ENCODE measurements at regions not wholly inside any gene's neighbourhood (a gene's known extent, or its start where the extent isn't known, plus 50 kb on each side); places are given as distances from the start of the nearest gene placed in this dataset.

GRCh38 chr14:51533160-51533559 is 118.5 kb upstream of the FRMD6 start:
- H2AFZ ChIP-seq (ENCODE audit: low read length), result no peak overlapping the region
- DNase-seq (ENCODE audit: low read depth in 2 of 2), result peak in 1 of 2 donors; percentile 81
- H3K4me1 ChIP-seq (ENCODE audit: control insufficient read depth, extremely low read depth, insufficient read depth, low read length), result peaks cover 4% of the 10 kb centered on the region
- no peaks in the 10 kb centered on the region for H3K36me3 ChIP-seq (ENCODE audit: control insufficient read depth, insufficient read depth, low read length)
- no peaks in the 10 kb centered on the region for H3K27me3 ChIP-seq (ENCODE audit: control insufficient read depth, insufficient read depth, low read length)
- H3K4me2 ChIP-seq (ENCODE audit: extremely low read depth, insufficient read depth, low read length), result no peak overlapping the region
- no peak overlapping the region for H3K9ac ChIP-seq (ENCODE audit: insufficient read depth, low read length)
- no peak overlapping the region for H3K4me3 ChIP-seq (replicated peaks in 1 of 4; ENCODE audit: control extremely low read depth in 1 of 4, insufficient read depth in 1 of 4, low read depth in 3 of 4, low read length in 4 of 4)
- no peak for TF ChIP-seq EZH2 (IDR thresholded peaks at IDR 0.05; ENCODE audit: low read length, missing control alignments)
- TF ChIP-seq CTCF (conservative IDR thresholded peaks at IDR 0.05 in 1 of 2, IDR thresholded peaks at IDR 0.05 in 1 of 2; ENCODE audit: low read depth in 1 of 2, low read length in 2 of 2), result no peak
- no peaks in the 10 kb centered on the region for H3K79me2 ChIP-seq (ENCODE audit: control insufficient read depth, insufficient read depth, low read length)
- no peak overlapping the region for H3K27ac ChIP-seq (ENCODE audit: insufficient read depth, low read length)
- H3K9me3 ChIP-seq (ENCODE audit: control insufficient read depth, insufficient read depth, low read depth, low read length), result no peaks in the 10 kb centered on the region
- no peaks in the 10 kb centered on the region for H4K20me1 ChIP-seq (ENCODE audit: control insufficient read depth, extremely low read depth, insufficient read depth, low read length)

GRCh38 chr14:51533872-51534553 is 117.7 kb upstream of the FRMD6 start:
- Histone ChIP-seq H3K79me2 (ENCODE audit: control insufficient read depth, insufficient read depth, low read length) (no peaks in the 10 kb centered on the region), H3K27me3 (ENCODE audit: control insufficient read depth, insufficient read depth, low read length) (no peaks in the 10 kb centered on the region), H3K36me3 (ENCODE audit: control insufficient read depth, insufficient read depth, low read length) (no peaks in the 10 kb centered on the region), H3K4me1 (ENCODE audit: control insufficient read depth, extremely low read depth, insufficient read depth, low read length) (peaks cover 4% of the 10 kb centered on the region), H3K9me3 (ENCODE audit: control insufficient read depth, insufficient read depth, low read depth, low read length) (no peaks in the 10 kb centered on the region), H3K27ac (ENCODE audit: insufficient read depth, low read length) (no peak overlapping the region), H3K4me3 (replicated peaks in 1 of 4; ENCODE audit: control extremely low read depth in 1 of 4, insufficient read depth in 1 of 4, low read depth in 3 of 4, low read length in 4 of 4) (no peak overlapping the region), H4K20me1 (ENCODE audit: control insufficient read depth, extremely low read depth, insufficient read depth, low read length) (no peaks in the 10 kb centered on the region), H2AFZ (ENCODE audit: low read length) (no peak overlapping the region), H3K9ac (ENCODE audit: insufficient read depth, low read length) (no peak overlapping the region), H3K4me2 (ENCODE audit: extremely low read depth, insufficient read depth, low read length) (no peak overlapping the region)
- no peak for DNase-seq (ENCODE audit: low read depth in 2 of 2)
- TF ChIP-seq EZH2 (IDR thresholded peaks at IDR 0.05; ENCODE audit: low read length, missing control alignments) (no peak), CTCF (conservative IDR thresholded peaks at IDR 0.05 in 1 of 2, IDR thresholded peaks at IDR 0.05 in 1 of 2; ENCODE audit: low read depth in 1 of 2, low read length in 2 of 2) (no peak)

- Histone ChIP-seq H3K9ac (ENCODE audit: insufficient read depth, low read length) (no peak overlapping the region), H2AFZ (ENCODE audit: low read length) (no peak overlapping the region), H3K79me2 (ENCODE audit: control insufficient read depth, insufficient read depth, low read length) (no peaks in the 10 kb centered on the region), H3K4me2 (ENCODE audit: extremely low read depth, insufficient read depth, low read length) (no peak overlapping the region), H3K36me3 (ENCODE audit: control insufficient read depth, insufficient read depth, low read length) (no peaks in the 10 kb centered on the region), H3K4me1 (ENCODE audit: control insufficient read depth, extremely low read depth, insufficient read depth, low read length) (peaks cover 8% of the 10 kb centered on the region), H3K27ac (ENCODE audit: insufficient read depth, low read length) (no peak overlapping the region), H4K20me1 (ENCODE audit: control insufficient read depth, extremely low read depth, insufficient read depth, low read length) (no peaks in the 10 kb centered on the region), H3K27me3 (ENCODE audit: control insufficient read depth, insufficient read depth, low read length) (no peaks in the 10 kb centered on the region), H3K9me3 (ENCODE audit: control insufficient read depth, insufficient read depth, low read depth, low read length) (no peaks in the 10 kb centered on the region), H3K4me3 (replicated peaks in 1 of 4; ENCODE audit: control extremely low read depth in 1 of 4, insufficient read depth in 1 of 4, low read depth in 3 of 4, low read length in 4 of 4) (no peak overlapping the region)
- TF ChIP-seq CTCF (conservative IDR thresholded peaks at IDR 0.05 in 1 of 2, IDR thresholded peaks at IDR 0.05 in 1 of 2; ENCODE audit: low read depth in 1 of 2, low read length in 2 of 2) (no peak), EZH2 (IDR thresholded peaks at IDR 0.05; ENCODE audit: low read length, missing control alignments) (no peak)
- DNase-seq (ENCODE audit: low read depth in 2 of 2), result peak in 1 of 2 donors; percentile 63
Measured at GRCh38 chr14:51534610-51535011, 117.1 kb upstream of the FRMD6 start.

Measured in fibroblast of lung (primary cell).